Femur (tissue), 1 donor: ENCODE measurements at regions not wholly inside any gene's neighbourhood (a gene's known extent, or its start where the extent isn't known, plus 50 kb on each side); places are given as distances from the start of the nearest gene placed in this dataset.

Experiments used
- DNase-seq: peaks from one replicate; pipeline ENCODE4 v3.0.0-alpha.2; 2017

GRCh38 chr6:124877468-124877867 is 84.8 kb upstream of the RNF217 start:
- DNase-seq: no peak

GRCh38 chr6:124879110-124879991 is 82.9 kb upstream of the RNF217 start:
- DNase-seq: no peak

GRCh38 chr6:124879992-124880355 is 82.3 kb upstream of the RNF217 start:
- DNase-seq: no peak

- DNase-seq: peak; percentile 29
Measured at GRCh38 chr6:124881898-124882578, 80.2 kb upstream of the RNF217 start.

GRCh38 chr6:124882579-124883393 is 79.5 kb upstream of the RNF217 start:
- no peak for DNase-seq

GRCh38 chr6:124885171-124885570 is 77.1 kb upstream of the RNF217 start:
- DNase-seq: no peak

- no peak for DNase-seq
Measured at GRCh38 chr6:124887872-124888580, 74.2 kb upstream of the RNF217 start.

- no peak for DNase-seq
Measured at GRCh38 chr6:124888581-124889371, 73.5 kb upstream of the RNF217 start.

GRCh38 chr6:124901084-124901483 is 61.2 kb upstream of the RNF217 start:
- no peak for DNase-seq

GRCh38 chr6:124903797-124904196 is 58.4 kb upstream of the RNF217 start:
- no peak for DNase-seq

GRCh38 chr6:124907596-124907995 is 54.6 kb upstream of the RNF217 start:
- no peak for DNase-seq
